GM23338 (cell line): ENCODE measurements at regions not wholly inside any gene's neighbourhood (a gene's known extent, or its start where the extent isn't known, plus 50 kb on each side); places are given as distances from the start of the nearest gene placed in this dataset.

Experiments used
- ATAC-seq: fragments of 200-7000 bp; cut with Tn5 transposase; 3 replicates; pipeline ENCODE4 v1.9.1; 2020
- DNase-seq: peaks from one replicate; pipeline ENCODE4 v3.0.0-alpha.2; 2015; ENCODE audit warnings: low spot score
- H2AFZ ChIP-seq: fragments of 200-600 bp; sonication (generic); 2 replicates; pipeline ENCODE4 v1.8.0; 2016; ENCODE audit warnings: antibody characterized with exemption, mild to moderate bottlenecking, moderate library complexity
- H3F3A ChIP-seq: fragments of 200-600 bp; sonication (generic); replicated peaks from 2 replicates; pipeline ENCODE4 v1.8.0; 2017; ENCODE audit warnings: antibody characterized with exemption, mixed run types, low read depth
- H3K27ac ChIP-seq: fragments of 200-600 bp; sonication (generic); 2 replicates; pipeline ENCODE4 v1.6.1; 2016; ENCODE audit warnings: low read depth
- H3K27me3 ChIP-seq: fragments of 200-600 bp; sonication (generic); 2 replicates; pipeline ENCODE4 v1.8.0; 2016; ENCODE audit warnings: mild to moderate bottlenecking, mixed run types, moderate library complexity; ENCODE audit not compliant: insufficient read depth
- H3K36me3 ChIP-seq: fragments of 200-600 bp; sonication (generic); 2 replicates; pipeline ENCODE4 v1.8.0; 2016; ENCODE audit warnings: mild to moderate bottlenecking; ENCODE audit not compliant: insufficient read depth
- H3K4me1 ChIP-seq: fragments of 200-600 bp; sonication (generic); 2 replicates; pipeline ENCODE4 v1.8.0; 2016; ENCODE audit warnings: mild to moderate bottlenecking, moderate library complexity; ENCODE audit not compliant: insufficient read depth
- H3K4me2 ChIP-seq: fragments of 200-600 bp; sonication (generic); 2 replicates; pipeline ENCODE4 v1.7.1; 2017; ENCODE audit warnings: mixed run types
- H3K4me3 ChIP-seq: fragments of 200-600 bp; sonication (generic); 2 replicates; pipeline ENCODE4 v1.6.1; 2016; ENCODE audit warnings: mixed run types
- H3K79me2 ChIP-seq: fragments of 200-600 bp; sonication (generic); replicated peaks from 2 replicates; pipeline ENCODE4 v1.8.0; 2017; ENCODE audit warnings: mild to moderate bottlenecking; ENCODE audit not compliant: insufficient read depth
- H3K9me2 ChIP-seq: fragments of 200-600 bp; sonication (generic); 2 replicates; pipeline ENCODE4 v1.8.0; 2017; ENCODE audit not compliant: insufficient read depth
- H4K20me1 ChIP-seq: fragments of 200-600 bp; sonication (generic); replicated peaks from 2 replicates; pipeline ENCODE4 v1.8.0; 2017; ENCODE audit warnings: mild to moderate bottlenecking; ENCODE audit not compliant: insufficient read depth
- H3K27ac Mint-ChIP-seq: 2 replicates; pipeline ENCODE4 v1.8.0; 2020; ENCODE audit warnings: inconsistent platforms, mild to moderate bottlenecking, moderate library complexity, mixed read lengths
- H3K27me3 Mint-ChIP-seq: 3 replicates; pipeline ENCODE4 v1.8.0; 2022; ENCODE audit warnings: low read depth, mild to moderate bottlenecking, moderate library complexity, mixed read lengths, inconsistent platforms; ENCODE audit not compliant: insufficient read depth, poor library complexity
- H3K36me3 Mint-ChIP-seq: 3 replicates; pipeline ENCODE4 v1.8.0; 2021; ENCODE audit warnings: low read depth, mild to moderate bottlenecking, inconsistent platforms, moderate library complexity, mixed read lengths
- H3K4me1 Mint-ChIP-seq: 3 replicates; pipeline ENCODE4 v1.8.0; 2020; ENCODE audit warnings: mild to moderate bottlenecking, inconsistent platforms, mixed read lengths
- H3K4me3 Mint-ChIP-seq: 3 replicates; pipeline ENCODE4 v1.8.0; 2021; ENCODE audit warnings: moderate library complexity, mild to moderate bottlenecking, inconsistent platforms, mixed read lengths
- H3K9me3 Mint-ChIP-seq: 3 replicates; pipeline ENCODE4 v1.8.0; 2020; ENCODE audit warnings: moderate library complexity, mild to moderate bottlenecking, inconsistent platforms, mixed read lengths
- CREB1 ChIP-seq: fragments of 250-450 bp; sonication (Bioruptor Pico); IDR thresholded peaks from 2 replicates; pipeline ENCODE4 v1.5.0; 2020; ENCODE audit warnings: low read depth, mild to moderate bottlenecking, moderate library complexity
- ETS1 ChIP-seq: IDR thresholded peaks from 2 replicates; pipeline ENCODE4 v1.6.1; 2016; ENCODE audit warnings: antibody characterized with exemption
- EZH2 ChIP-seq: fragments of 200-600 bp; sonication (generic); IDR thresholded peaks from one replicate; pipeline ENCODE4 v1.8.0; 2017; ENCODE audit warnings: antibody characterized with exemption, mild to moderate bottlenecking, low read depth; ENCODE audit not compliant: unreplicated experiment
- EZH2phosphoT487 ChIP-seq: fragments of 200-600 bp; sonication (generic); IDR thresholded peaks from one replicate; pipeline ENCODE4 v1.8.1; 2018; ENCODE audit warnings: antibody characterized with exemption; ENCODE audit not compliant: unreplicated experiment
- NANOG ChIP-seq: IDR thresholded peaks from 2 replicates; pipeline ENCODE4 v1.6.1; 2016; ENCODE audit warnings: antibody characterized with exemption, borderline replicate concordance
- POLR2AphosphoS5 ChIP-seq: IDR thresholded peaks from 2 replicates; pipeline ENCODE4 v1.6.1; 2016; ENCODE audit warnings: antibody characterized with exemption, low read depth
- STAT1 ChIP-seq: IDR thresholded peaks from one replicate; pipeline ENCODE4 v1.6.1; 2016; ENCODE audit warnings: antibody characterized with exemption; ENCODE audit not compliant: unreplicated experiment
- ZNF114 ChIP-seq: fragments of 250-450 bp; sonication (Bioruptor Pico); IDR thresholded peaks from 2 replicates; pipeline ENCODE4 v1.5.0; 2020; ENCODE audit warnings: mild to moderate bottlenecking, moderate library complexity
- ZNF331 ChIP-seq: fragments of 250-450 bp; sonication (Bioruptor Pico); IDR thresholded peaks from 2 replicates; pipeline ENCODE4 v1.5.0; 2020; ENCODE audit warnings: low read depth, mild to moderate bottlenecking, moderate library complexity
- TF ChIP-seq, protein P1 (sequence below), 2 experiments: fragments of 200-600 bp in 1 of 2; sonication (generic) in 1 of 2; conservative IDR thresholded peaks; 2 replicates each; pipeline versions ENCODE4 v1.5.1 to v1.6.1; 2016 to 2017; ENCODE audit warnings: antibody characterized with exemption in 2 of 2, low read depth in 2 of 2, mild to moderate bottlenecking in 2 of 2, moderate library complexity in 1 of 2
- TF ChIP-seq, protein P2 (sequence below): fragments of 250-450 bp; sonication (Bioruptor Pico); IDR thresholded peaks from 2 replicates; pipeline ENCODE4 v1.5.0; 2020; ENCODE audit warnings: mild to moderate bottlenecking, moderate library complexity

DNA sequence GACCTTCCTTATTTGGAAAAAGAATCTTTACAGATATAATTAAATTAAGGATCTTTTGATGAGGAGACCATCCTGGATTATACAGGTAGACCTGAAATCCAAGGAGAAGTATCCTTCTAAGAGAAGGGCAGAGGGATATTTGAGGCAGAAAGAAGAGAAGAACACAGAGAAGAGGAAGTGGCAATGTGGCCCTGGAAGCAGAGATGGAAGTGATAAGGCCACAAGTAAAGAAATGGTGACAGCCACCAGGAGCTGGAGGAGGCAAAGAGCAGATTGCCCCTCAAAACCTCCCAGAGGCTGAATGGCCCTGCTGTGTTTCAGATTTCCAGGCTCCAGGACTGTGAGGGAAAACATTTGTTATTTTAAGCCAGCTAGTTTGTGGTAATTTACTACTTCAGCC is 93.0 kb upstream of the ANKRD55 start:
- no peak overlapping the region for H3K27ac Mint-ChIP-seq
- H3K79me2 ChIP-seq, result no peaks in the 10 kb centered on the region
- DNase-seq (no peak), ATAC-seq (no peak)
- TF ChIP-seq EZH2phosphoT487 (no peak), ZNF331 (CRISPR knock-in tag) (no peak), ETS1 (no peak), POLR2AphosphoS5 (no peak), NANOG (no peak), EZH2 (no peak), CREB1 (CRISPR knock-in tag) (no peak), ZNF114 (CRISPR knock-in tag) (no peak), STAT1 (no peak)
- TF ChIP-seq, protein P1, sequence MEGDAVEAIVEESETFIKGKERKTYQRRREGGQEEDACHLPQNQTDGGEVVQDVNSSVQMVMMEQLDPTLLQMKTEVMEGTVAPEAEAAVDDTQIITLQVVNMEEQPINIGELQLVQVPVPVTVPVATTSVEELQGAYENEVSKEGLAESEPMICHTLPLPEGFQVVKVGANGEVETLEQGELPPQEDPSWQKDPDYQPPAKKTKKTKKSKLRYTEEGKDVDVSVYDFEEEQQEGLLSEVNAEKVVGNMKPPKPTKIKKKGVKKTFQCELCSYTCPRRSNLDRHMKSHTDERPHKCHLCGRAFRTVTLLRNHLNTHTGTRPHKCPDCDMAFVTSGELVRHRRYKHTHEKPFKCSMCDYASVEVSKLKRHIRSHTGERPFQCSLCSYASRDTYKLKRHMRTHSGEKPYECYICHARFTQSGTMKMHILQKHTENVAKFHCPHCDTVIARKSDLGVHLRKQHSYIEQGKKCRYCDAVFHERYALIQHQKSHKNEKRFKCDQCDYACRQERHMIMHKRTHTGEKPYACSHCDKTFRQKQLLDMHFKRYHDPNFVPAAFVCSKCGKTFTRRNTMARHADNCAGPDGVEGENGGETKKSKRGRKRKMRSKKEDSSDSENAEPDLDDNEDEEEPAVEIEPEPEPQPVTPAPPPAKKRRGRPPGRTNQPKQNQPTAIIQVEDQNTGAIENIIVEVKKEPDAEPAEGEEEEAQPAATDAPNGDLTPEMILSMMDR (conservative IDR thresholded peaks at IDR 0.05; ENCODE audit: low read depth in 2 of 2), result no peak
- TF ChIP-seq, protein P2, sequence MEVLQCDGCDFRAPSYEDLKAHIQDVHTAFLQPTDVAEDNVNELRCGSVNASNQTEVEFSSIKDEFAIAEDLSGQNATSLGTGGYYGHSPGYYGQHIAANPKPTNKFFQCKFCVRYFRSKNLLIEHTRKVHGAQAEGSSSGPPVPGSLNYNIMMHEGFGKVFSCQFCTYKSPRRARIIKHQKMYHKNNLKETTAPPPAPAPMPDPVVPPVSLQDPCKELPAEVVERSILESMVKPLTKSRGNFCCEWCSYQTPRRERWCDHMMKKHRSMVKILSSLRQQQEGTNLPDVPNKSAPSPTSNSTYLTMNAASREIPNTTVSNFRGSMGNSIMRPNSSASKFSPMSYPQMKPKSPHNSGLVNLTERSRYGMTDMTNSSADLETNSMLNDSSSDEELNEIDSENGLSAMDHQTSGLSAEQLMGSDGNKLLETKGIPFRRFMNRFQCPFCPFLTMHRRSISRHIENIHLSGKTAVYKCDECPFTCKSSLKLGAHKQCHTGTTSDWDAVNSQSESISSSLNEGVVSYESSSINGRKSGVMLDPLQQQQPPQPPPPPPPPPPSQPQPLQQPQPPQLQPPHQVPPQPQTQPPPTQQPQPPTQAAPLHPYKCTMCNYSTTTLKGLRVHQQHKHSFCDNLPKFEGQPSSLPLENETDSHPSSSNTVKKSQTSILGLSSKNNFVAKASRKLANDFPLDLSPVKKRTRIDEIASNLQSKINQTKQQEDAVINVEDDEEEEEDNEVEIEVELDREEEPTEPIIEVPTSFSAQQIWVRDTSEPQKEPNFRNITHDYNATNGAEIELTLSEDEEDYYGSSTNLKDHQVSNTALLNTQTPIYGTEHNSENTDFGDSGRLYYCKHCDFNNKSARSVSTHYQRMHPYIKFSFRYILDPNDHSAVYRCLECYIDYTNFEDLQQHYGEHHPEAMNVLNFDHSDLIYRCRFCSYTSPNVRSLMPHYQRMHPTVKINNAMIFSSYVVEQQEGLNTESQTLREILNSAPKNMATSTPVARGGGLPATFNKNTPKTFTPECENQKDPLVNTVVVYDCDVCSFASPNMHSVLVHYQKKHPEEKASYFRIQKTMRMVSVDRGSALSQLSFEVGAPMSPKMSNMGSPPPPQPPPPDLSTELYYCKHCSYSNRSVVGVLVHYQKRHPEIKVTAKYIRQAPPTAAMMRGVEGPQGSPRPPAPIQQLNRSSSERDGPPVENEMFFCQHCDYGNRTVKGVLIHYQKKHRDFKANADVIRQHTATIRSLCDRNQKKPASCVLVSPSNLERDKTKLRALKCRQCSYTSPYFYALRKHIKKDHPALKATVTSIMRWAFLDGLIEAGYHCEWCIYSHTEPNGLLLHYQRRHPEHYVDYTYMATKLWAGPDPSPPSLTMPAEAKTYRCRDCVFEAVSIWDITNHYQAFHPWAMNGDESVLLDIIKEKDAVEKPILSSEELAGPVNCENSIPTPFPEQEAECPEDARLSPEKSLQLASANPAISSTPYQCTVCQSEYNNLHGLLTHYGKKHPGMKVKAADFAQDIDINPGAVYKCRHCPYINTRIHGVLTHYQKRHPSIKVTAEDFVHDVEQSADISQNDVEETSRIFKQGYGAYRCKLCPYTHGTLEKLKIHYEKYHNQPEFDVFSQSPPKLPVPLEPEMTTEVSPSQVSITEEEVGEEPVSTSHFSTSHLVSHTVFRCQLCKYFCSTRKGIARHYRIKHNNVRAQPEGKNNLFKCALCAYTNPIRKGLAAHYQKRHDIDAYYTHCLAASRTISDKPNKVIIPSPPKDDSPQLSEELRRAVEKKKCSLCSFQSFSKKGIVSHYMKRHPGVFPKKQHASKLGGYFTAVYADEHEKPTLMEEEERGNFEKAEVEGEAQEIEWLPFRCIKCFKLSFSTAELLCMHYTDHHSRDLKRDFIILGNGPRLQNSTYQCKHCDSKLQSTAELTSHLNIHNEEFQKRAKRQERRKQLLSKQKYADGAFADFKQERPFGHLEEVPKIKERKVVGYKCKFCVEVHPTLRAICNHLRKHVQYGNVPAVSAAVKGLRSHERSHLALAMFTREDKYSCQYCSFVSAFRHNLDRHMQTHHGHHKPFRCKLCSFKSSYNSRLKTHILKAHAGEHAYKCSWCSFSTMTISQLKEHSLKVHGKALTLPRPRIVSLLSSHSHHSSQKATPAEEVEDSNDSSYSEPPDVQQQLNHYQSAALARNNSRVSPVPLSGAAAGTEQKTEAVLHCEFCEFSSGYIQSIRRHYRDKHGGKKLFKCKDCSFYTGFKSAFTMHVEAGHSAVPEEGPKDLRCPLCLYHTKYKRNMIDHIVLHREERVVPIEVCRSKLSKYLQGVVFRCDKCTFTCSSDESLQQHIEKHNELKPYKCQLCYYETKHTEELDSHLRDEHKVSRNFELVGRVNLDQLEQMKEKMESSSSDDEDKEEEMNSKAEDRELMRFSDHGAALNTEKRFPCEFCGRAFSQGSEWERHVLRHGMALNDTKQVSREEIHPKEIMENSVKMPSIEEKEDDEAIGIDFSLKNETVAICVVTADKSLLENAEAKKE (CRISPR knock-in tag), result no peak
- peaks cover 11% of the 10 kb centered on the region for H3K4me1 ChIP-seq
- H3K9me3 Mint-ChIP-seq, result no peaks in the 10 kb centered on the region
- H3K27me3 ChIP-seq, result no peaks in the 10 kb centered on the region
- H3K4me3 ChIP-seq, result no peak overlapping the region
- H3K36me3 ChIP-seq, result no peaks in the 10 kb centered on the region
- no peak overlapping the region for H2AFZ ChIP-seq
- H3K4me1 Mint-ChIP-seq, result peaks cover 19% of the 10 kb centered on the region
- no peaks in the 10 kb centered on the region for H3K36me3 Mint-ChIP-seq
- H3K4me2 ChIP-seq, result no peak overlapping the region
- H3F3A ChIP-seq, result no peaks in the 10 kb centered on the region
- H3K9me2 ChIP-seq, result no peaks in the 10 kb centered on the region
- H3K4me3 Mint-ChIP-seq, result no peak overlapping the region
- H3K27ac ChIP-seq, result no peak overlapping the region
- peaks cover 9% of the 10 kb centered on the region for H3K27me3 Mint-ChIP-seq
- no peaks in the 10 kb centered on the region for H4K20me1 ChIP-seq
